WTC11 (cell line): ENCODE measurements at regions not wholly inside any gene's neighbourhood (a gene's known extent, or its start where the extent isn't known, plus 50 kb on each side); places are given as distances from the start of the nearest gene placed in this dataset.

Experiments
- ATAC-seq: fragments of 200-7000 bp; cut with Tn5 transposase; 2 replicates; pipeline ENCODE4 v1.10.0; 2021; ENCODE audit warnings: mild to moderate bottlenecking, moderate library complexity
- CTCF ChIA-PET: fragments of 300-600 bp; sonication (Branson Sonifier 250); formaldehyde crosslinking; loops from one replicate; lab custom pipeline; 2021; ENCODE audit warnings: antibody characterized with exemption; lab: Charles Lee
- POLR2A ChIA-PET: fragments of 350-600 bp; sonication (Branson Sonifier 250); formaldehyde crosslinking; loops from one replicate; lab custom pipeline; 2021; ENCODE audit warnings: antibody characterized with exemption; lab: Charles Lee
- DNase-seq: peaks from one replicate; pipeline ENCODE4 v3.0.0; 2021; ENCODE audit warnings: low spot score
- H3K27ac Mint-ChIP-seq: 2 replicates; pipeline ENCODE4 v1.8.0; 2021; ENCODE audit warnings: mixed read lengths
- H3K27me3 Mint-ChIP-seq: 2 replicates; pipeline ENCODE4 v1.8.0; 2021; ENCODE audit warnings: low read depth, mild to moderate bottlenecking, moderate library complexity, mixed read lengths
- H3K36me3 Mint-ChIP-seq: 2 replicates; pipeline ENCODE4 v1.8.0; 2021; ENCODE audit warnings: mixed read lengths
- H3K4me1 Mint-ChIP-seq: 2 replicates; pipeline ENCODE4 v1.8.0; 2022; ENCODE audit warnings: mixed read lengths
- H3K4me3 Mint-ChIP-seq: 2 replicates; pipeline ENCODE4 v1.8.0; 2021; ENCODE audit warnings: mild to moderate bottlenecking, moderate library complexity, mixed read lengths
- H3K9me3 Mint-ChIP-seq: 2 replicates; pipeline ENCODE4 v1.8.0; 2021; ENCODE audit warnings: mixed read lengths
- EMX1 ChIP-seq: fragments of 250-450 bp; sonication (Bioruptor Pico); IDR thresholded peaks from 2 replicates; pipeline ENCODE4 v1.8.0; 2021; ENCODE audit warnings: mild to moderate bottlenecking
- ETV6 ChIP-seq: sonication (generic); formaldehyde crosslinking; IDR thresholded peaks from 2 replicates; pipeline ENCODE4 v1.8.1; 2022; ENCODE audit warnings: mild to moderate bottlenecking, missing genetic modification reagents
- FOXK1 ChIP-seq: sonication (generic); formaldehyde crosslinking; IDR thresholded peaks from 2 replicates; pipeline ENCODE4 v1.8.0; 2022; ENCODE audit warnings: mild to moderate bottlenecking, moderate library complexity, missing genetic modification reagents
- GRHL2 ChIP-seq: fragments of 250-450 bp; sonication (Bioruptor Pico); IDR thresholded peaks from 2 replicates; pipeline ENCODE4 v1.8.0; 2022; ENCODE audit warnings: mild to moderate bottlenecking, moderate library complexity; ENCODE audit not compliant: insufficient replicate concordance, severe bottlenecking
- NR2C2 ChIP-seq: sonication (generic); formaldehyde crosslinking; IDR thresholded peaks from 2 replicates; pipeline ENCODE4 v1.8.0; 2022; ENCODE audit warnings: mild to moderate bottlenecking, missing genetic modification reagents
- NR3C1 ChIP-seq: sonication (generic); formaldehyde crosslinking; conservative IDR thresholded peaks from 2 replicates; pipeline ENCODE4 v1.8.1; 2023; ENCODE audit warnings: low read depth, mild to moderate bottlenecking, missing genetic modification reagents
- RORB ChIP-seq: fragments of 250-450 bp; sonication (Bioruptor Pico); IDR thresholded peaks from 2 replicates; pipeline ENCODE4 v1.9.0; 2021; ENCODE audit warnings: mild to moderate bottlenecking
- TEAD1 ChIP-seq: sonication (generic); formaldehyde crosslinking; IDR thresholded peaks from 2 replicates; pipeline ENCODE4 v1.8.0; 2022; ENCODE audit warnings: mild to moderate bottlenecking, missing genetic modification reagents
- TEAD4 ChIP-seq: sonication (generic); formaldehyde crosslinking; IDR thresholded peaks from 2 replicates; pipeline ENCODE4 v1.8.0; 2022; ENCODE audit warnings: mild to moderate bottlenecking, missing genetic modification reagents
- ZNF138 ChIP-seq: sonication (generic); formaldehyde crosslinking; conservative IDR thresholded peaks from 2 replicates; pipeline ENCODE4 v1.8.1; 2022; ENCODE audit warnings: mild to moderate bottlenecking, moderate library complexity, missing genetic modification reagents
- ZNF396 ChIP-seq: fragments of 250-450 bp; sonication (Bioruptor Pico); IDR thresholded peaks from 2 replicates; pipeline ENCODE4 v1.8.0; 2021; ENCODE audit warnings: mild to moderate bottlenecking, moderate library complexity, borderline replicate concordance
- TF ChIP-seq, protein P1 (sequence below): sonication (generic); formaldehyde crosslinking; IDR thresholded peaks from 2 replicates; pipeline ENCODE4 v1.8.1; 2022; ENCODE audit warnings: mild to moderate bottlenecking, moderate library complexity, missing genetic modification reagents
- TF ChIP-seq, protein P2 (sequence below): sonication (generic); formaldehyde crosslinking; IDR thresholded peaks from 2 replicates; pipeline ENCODE4 v1.8.0; 2023; ENCODE audit warnings: mild to moderate bottlenecking, missing genetic modification reagents
- TF ChIP-seq, protein P3 (sequence below): fragments of 250-450 bp; sonication (Bioruptor Pico); IDR thresholded peaks from 2 replicates; pipeline ENCODE4 v1.9.0; 2021; ENCODE audit warnings: mild to moderate bottlenecking, borderline replicate concordance
- TF ChIP-seq, protein P4 (sequence below): sonication (generic); formaldehyde crosslinking; conservative IDR thresholded peaks from 2 replicates; pipeline ENCODE4 v1.8.1; 2022; ENCODE audit warnings: mild to moderate bottlenecking, missing genetic modification reagents
- TF ChIP-seq, protein P5 (sequence below): sonication (generic); formaldehyde crosslinking; IDR thresholded peaks from 2 replicates; pipeline ENCODE4 v1.8.0; 2022; ENCODE audit warnings: mild to moderate bottlenecking, missing genetic modification reagents
- TF ChIP-seq, protein P6 (sequence below): fragments of 250-450 bp; sonication (Bioruptor Pico); IDR thresholded peaks from 2 replicates; pipeline ENCODE4 v1.8.0; 2021; ENCODE audit warnings: mild to moderate bottlenecking
- TF ChIP-seq, protein P7 (sequence below): sonication (generic); formaldehyde crosslinking; IDR thresholded peaks from 2 replicates; pipeline ENCODE4 v1.8.0; 2023; ENCODE audit warnings: missing genetic modification reagents, mild to moderate bottlenecking, borderline replicate concordance

DNA sequence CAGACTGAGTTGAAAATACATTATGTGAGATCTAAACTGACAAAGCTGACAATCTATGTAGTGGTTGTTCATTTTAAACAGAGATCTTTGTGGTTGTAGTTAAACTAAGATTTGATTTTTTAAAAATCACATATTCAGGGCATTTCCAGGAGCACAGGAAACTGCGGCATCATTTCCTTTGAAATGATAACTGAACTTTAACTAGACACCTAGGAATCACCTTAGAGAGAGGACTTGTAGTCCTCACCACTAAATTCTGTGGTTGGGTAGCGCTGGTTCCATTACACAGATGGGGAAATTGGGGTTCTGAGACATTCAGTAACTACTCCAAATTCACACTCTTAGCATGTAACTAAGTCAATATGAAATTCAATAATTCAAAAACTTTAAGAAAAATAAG lies 96.0 kb upstream of the TRIB2 start:
- DNase-seq (no peak), ATAC-seq (no peak)
- H3K27me3 Mint-ChIP-seq: no peaks in the 10 kb centered on the region
- ChIA-PET CTCF (no interaction called here), POLR2A (no interaction called here)
- no peaks in the 10 kb centered on the region for H3K9me3 Mint-ChIP-seq
- TF ChIP-seq, protein P1, sequence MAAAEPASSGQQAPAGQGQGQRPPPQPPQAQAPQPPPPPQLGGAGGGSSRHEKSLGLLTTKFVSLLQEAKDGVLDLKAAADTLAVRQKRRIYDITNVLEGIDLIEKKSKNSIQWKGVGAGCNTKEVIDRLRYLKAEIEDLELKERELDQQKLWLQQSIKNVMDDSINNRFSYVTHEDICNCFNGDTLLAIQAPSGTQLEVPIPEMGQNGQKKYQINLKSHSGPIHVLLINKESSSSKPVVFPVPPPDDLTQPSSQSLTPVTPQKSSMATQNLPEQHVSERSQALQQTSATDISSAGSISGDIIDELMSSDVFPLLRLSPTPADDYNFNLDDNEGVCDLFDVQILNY (CRISPR knock-in tag): no peak
- TF ChIP-seq, protein P2, sequence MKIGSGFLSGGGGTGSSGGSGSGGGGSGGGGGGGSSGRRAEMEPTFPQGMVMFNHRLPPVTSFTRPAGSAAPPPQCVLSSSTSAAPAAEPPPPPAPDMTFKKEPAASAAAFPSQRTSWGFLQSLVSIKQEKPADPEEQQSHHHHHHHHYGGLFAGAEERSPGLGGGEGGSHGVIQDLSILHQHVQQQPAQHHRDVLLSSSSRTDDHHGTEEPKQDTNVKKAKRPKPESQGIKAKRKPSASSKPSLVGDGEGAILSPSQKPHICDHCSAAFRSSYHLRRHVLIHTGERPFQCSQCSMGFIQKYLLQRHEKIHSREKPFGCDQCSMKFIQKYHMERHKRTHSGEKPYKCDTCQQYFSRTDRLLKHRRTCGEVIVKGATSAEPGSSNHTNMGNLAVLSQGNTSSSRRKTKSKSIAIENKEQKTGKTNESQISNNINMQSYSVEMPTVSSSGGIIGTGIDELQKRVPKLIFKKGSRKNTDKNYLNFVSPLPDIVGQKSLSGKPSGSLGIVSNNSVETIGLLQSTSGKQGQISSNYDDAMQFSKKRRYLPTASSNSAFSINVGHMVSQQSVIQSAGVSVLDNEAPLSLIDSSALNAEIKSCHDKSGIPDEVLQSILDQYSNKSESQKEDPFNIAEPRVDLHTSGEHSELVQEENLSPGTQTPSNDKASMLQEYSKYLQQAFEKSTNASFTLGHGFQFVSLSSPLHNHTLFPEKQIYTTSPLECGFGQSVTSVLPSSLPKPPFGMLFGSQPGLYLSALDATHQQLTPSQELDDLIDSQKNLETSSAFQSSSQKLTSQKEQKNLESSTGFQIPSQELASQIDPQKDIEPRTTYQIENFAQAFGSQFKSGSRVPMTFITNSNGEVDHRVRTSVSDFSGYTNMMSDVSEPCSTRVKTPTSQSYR (CRISPR knock-in tag): no peak
- TF ChIP-seq TEAD4 (CRISPR knock-in tag) (no peak), ZNF138 (CRISPR knock-in tag) (no peak), ZNF396 (no peak), FOXK1 (CRISPR knock-in tag) (no peak), TEAD1 (CRISPR knock-in tag) (no peak), ETV6 (no peak), EMX1 (CRISPR knock-in tag) (no peak)
- TF ChIP-seq, protein P3, sequence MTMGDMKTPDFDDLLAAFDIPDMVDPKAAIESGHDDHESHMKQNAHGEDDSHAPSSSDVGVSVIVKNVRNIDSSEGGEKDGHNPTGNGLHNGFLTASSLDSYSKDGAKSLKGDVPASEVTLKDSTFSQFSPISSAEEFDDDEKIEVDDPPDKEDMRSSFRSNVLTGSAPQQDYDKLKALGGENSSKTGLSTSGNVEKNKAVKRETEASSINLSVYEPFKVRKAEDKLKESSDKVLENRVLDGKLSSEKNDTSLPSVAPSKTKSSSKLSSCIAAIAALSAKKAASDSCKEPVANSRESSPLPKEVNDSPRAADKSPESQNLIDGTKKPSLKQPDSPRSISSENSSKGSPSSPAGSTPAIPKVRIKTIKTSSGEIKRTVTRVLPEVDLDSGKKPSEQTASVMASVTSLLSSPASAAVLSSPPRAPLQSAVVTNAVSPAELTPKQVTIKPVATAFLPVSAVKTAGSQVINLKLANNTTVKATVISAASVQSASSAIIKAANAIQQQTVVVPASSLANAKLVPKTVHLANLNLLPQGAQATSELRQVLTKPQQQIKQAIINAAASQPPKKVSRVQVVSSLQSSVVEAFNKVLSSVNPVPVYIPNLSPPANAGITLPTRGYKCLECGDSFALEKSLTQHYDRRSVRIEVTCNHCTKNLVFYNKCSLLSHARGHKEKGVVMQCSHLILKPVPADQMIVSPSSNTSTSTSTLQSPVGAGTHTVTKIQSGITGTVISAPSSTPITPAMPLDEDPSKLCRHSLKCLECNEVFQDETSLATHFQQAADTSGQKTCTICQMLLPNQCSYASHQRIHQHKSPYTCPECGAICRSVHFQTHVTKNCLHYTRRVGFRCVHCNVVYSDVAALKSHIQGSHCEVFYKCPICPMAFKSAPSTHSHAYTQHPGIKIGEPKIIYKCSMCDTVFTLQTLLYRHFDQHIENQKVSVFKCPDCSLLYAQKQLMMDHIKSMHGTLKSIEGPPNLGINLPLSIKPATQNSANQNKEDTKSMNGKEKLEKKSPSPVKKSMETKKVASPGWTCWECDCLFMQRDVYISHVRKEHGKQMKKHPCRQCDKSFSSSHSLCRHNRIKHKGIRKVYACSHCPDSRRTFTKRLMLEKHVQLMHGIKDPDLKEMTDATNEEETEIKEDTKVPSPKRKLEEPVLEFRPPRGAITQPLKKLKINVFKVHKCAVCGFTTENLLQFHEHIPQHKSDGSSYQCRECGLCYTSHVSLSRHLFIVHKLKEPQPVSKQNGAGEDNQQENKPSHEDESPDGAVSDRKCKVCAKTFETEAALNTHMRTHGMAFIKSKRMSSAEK (CRISPR knock-in tag): no peak
- TF ChIP-seq, protein P4, sequence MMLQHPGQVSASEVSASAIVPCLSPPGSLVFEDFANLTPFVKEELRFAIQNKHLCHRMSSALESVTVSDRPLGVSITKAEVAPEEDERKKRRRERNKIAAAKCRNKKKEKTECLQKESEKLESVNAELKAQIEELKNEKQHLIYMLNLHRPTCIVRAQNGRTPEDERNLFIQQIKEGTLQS (CRISPR knock-in tag): no peak
- TF ChIP-seq, protein P5, sequence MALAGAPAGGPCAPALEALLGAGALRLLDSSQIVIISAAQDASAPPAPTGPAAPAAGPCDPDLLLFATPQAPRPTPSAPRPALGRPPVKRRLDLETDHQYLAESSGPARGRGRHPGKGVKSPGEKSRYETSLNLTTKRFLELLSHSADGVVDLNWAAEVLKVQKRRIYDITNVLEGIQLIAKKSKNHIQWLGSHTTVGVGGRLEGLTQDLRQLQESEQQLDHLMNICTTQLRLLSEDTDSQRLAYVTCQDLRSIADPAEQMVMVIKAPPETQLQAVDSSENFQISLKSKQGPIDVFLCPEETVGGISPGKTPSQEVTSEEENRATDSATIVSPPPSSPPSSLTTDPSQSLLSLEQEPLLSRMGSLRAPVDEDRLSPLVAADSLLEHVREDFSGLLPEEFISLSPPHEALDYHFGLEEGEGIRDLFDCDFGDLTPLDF: no peak
- H3K4me3 Mint-ChIP-seq: no peak overlapping the region
- H3K4me1 Mint-ChIP-seq: peaks cover 31% of the 10 kb centered on the region
- no peaks in the 10 kb centered on the region for H3K36me3 Mint-ChIP-seq
- H3K27ac Mint-ChIP-seq: no peak overlapping the region

DNA sequence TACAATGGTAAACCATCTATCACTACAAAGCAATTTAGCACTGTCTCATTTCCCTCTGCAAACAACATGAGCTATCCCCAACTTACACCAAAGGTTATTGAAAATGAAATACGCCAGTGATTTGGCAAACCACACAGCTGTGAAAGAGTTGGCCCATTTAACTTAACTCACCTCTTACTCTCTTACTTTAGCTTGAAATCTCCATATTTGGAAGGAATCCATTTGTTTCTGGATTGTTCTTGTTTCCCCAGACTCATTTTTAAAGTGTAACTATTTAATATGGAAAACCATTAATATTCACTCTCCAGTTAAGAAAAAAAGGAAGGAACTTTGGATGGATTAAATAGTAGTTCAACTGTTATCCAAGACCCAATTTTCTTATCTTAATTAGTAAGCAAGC lies 93.7 kb upstream of the TRIB2 start:
- H3K27ac Mint-ChIP-seq: no peak overlapping the region
- H3K9me3 Mint-ChIP-seq: peaks cover 16% of the 10 kb centered on the region
- DNase-seq (no peak), ATAC-seq (no peak)
- H3K4me1 Mint-ChIP-seq: peaks cover 46% of the 10 kb centered on the region
- peaks cover 18% of the 10 kb centered on the region for H3K36me3 Mint-ChIP-seq
- CTCF ChIA-PET: interaction anchor here (3.2 kb wide), 1 partner anchor 93 kb away, joined by 18 read pairs; the partner anchor contains the start of gene TRIB2
- H3K4me3 Mint-ChIP-seq: no peak overlapping the region
- TF ChIP-seq RORB (CRISPR knock-in tag): no peak
- no peak for TF ChIP-seq NR2C2 (CRISPR knock-in tag)
- TF ChIP-seq GRHL2: no peak
- TF ChIP-seq, protein P6, sequence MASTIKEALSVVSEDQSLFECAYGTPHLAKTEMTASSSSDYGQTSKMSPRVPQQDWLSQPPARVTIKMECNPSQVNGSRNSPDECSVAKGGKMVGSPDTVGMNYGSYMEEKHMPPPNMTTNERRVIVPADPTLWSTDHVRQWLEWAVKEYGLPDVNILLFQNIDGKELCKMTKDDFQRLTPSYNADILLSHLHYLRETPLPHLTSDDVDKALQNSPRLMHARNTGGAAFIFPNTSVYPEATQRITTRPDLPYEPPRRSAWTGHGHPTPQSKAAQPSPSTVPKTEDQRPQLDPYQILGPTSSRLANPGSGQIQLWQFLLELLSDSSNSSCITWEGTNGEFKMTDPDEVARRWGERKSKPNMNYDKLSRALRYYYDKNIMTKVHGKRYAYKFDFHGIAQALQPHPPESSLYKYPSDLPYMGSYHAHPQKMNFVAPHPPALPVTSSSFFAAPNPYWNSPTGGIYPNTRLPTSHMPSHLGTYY (CRISPR knock-in tag): no peak
- TF ChIP-seq NR3C1 (CRISPR knock-in tag): no peak
- TF ChIP-seq, protein P7, sequence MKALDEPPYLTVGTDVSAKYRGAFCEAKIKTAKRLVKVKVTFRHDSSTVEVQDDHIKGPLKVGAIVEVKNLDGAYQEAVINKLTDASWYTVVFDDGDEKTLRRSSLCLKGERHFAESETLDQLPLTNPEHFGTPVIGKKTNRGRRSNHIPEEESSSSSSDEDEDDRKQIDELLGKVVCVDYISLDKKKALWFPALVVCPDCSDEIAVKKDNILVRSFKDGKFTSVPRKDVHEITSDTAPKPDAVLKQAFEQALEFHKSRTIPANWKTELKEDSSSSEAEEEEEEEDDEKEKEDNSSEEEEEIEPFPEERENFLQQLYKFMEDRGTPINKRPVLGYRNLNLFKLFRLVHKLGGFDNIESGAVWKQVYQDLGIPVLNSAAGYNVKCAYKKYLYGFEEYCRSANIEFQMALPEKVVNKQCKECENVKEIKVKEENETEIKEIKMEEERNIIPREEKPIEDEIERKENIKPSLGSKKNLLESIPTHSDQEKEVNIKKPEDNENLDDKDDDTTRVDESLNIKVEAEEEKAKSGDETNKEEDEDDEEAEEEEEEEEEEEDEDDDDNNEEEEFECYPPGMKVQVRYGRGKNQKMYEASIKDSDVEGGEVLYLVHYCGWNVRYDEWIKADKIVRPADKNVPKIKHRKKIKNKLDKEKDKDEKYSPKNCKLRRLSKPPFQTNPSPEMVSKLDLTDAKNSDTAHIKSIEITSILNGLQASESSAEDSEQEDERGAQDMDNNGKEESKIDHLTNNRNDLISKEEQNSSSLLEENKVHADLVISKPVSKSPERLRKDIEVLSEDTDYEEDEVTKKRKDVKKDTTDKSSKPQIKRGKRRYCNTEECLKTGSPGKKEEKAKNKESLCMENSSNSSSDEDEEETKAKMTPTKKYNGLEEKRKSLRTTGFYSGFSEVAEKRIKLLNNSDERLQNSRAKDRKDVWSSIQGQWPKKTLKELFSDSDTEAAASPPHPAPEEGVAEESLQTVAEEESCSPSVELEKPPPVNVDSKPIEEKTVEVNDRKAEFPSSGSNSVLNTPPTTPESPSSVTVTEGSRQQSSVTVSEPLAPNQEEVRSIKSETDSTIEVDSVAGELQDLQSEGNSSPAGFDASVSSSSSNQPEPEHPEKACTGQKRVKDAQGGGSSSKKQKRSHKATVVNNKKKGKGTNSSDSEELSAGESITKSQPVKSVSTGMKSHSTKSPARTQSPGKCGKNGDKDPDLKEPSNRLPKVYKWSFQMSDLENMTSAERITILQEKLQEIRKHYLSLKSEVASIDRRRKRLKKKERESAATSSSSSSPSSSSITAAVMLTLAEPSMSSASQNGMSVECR (CRISPR knock-in tag): no peak
- POLR2A ChIA-PET: no interaction called here
- H3K27me3 Mint-ChIP-seq: 0 out of 2 replicates have a peak, but pooled peaks cover 3% of the 10 kb centered on the region
